GM12872 (cell line): ENCODE measurements at regions not wholly inside any gene's neighbourhood (a gene's known extent, or its start where the extent isn't known, plus 50 kb on each side); places are given as distances from the start of the nearest gene placed in this dataset.

ENCODE experiments used
- CTCF ChIP-seq: IDR thresholded peaks from 3 replicates; pipeline ENCODE4 v1.5.1; 2011; ENCODE audit warnings: low read depth, mild to moderate bottlenecking, low read length, moderate library complexity; ENCODE audit not compliant: insufficient read depth

GRCh38 chr12:77687321-77687720 is 143.4 kb upstream of the NAV3 start:
- TF ChIP-seq CTCF, result no peak

GRCh38 chr12:77686760-77687159 is 143.9 kb upstream of the NAV3 start:
- TF ChIP-seq CTCF, result peak; percentile 33; the same call in 2 of the 3 replicates

DNA sequence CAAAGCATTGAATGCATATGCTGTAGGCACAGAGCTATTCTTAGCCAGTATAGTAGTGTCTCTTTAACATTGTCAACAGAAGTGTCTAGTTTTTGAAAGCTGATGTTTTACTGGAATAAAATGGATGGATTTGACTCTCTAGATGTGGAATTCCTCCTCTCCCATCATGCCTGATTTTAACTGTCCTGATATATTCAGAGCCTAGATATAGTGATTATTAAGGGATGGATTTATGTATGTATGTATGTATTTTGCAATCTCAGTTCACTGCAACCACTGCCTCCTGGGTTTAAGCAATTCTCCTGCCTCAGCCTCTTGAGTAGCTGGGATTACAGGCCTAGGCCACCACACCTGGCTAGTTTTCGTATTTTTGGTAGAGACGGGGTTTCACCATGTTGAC is 144.8 kb upstream of the NAV3 start:
- no peak for TF ChIP-seq CTCF

DNA sequence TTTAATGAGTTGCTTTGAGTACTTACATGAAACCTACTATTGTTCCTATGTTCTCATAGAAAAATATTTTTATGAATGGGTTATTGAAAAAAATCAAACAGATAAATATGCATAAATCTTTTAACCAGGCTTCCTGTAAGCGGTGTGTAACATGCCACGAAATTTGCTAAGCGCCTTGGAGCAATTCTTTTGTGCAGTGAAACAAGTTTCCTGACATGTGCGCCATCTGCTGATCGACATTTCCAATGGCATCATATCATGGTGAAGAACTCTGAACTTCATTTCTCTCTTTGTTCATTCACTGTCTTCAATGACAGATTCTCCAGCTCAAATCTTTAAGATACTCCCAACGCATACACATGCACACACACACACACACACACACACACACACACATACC is 145.6 kb upstream of the NAV3 start:
- TF ChIP-seq CTCF, result peak; percentile 72

DNA sequence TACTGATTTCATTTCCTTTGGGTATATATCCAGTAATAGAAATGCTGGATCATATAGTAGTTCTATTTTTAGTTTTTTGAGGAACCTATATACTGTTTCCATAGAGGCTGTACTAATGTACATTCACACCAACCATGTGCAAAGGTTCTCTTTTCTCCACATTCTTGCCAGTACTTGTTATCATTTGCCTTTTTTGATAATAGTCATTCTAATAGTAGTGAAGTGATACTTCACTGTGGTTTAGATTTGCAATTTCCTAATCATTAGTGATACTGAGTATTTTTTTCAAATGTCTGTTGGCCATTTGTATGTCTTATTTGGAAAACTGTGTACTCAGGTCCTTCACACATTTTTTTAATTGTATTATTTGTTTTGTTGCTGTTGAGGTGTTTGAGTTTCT is 148.2 kb upstream of the NAV3 start:
- no peak for TF ChIP-seq CTCF

- no peak for TF ChIP-seq CTCF
Measured at GRCh38 chr12:77681726-77682125, 149.0 kb upstream of the NAV3 start.

GRCh38 chr12:77679686-77680085 is 151.0 kb upstream of the NAV3 start:
- TF ChIP-seq CTCF, result no peak

DNA sequence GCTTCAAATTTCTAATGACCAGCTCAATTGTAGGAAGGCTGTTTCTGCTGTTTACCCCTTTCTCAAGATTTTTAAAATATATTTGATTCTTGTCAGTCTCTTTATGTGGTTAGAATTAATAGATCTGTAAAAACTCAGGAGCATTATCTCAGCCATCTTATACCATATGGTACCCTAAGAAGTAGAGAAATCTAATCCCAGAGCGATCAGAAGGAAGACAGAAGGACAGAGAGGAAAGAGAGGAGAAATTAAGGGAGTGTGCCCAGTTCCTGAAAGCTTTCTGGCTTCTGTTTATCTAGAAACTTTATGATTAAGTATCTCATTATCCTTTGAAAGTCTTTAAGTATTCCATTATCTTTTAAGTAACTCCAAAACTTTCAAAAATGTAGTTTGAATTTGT is 152.1 kb upstream of the NAV3 start:
- TF ChIP-seq CTCF, result no peak
